Loucy (cell line): ENCODE measurements at regions not wholly inside any gene's neighbourhood (a gene's known extent, or its start where the extent isn't known, plus 50 kb on each side); places are given as distances from the start of the nearest gene placed in this dataset.

ENCODE experiments used
- EZH2phosphoT487 ChIP-seq: fragments of 200-600 bp; IDR thresholded peaks from 2 replicates; pipeline ENCODE4 v1.6.1; 2018; ENCODE audit warnings: antibody characterized with exemption, mild to moderate bottlenecking, moderate library complexity, borderline replicate concordance
- TF ChIP-seq, protein P1 (sequence below): fragments of 200-600 bp; sonication (generic); conservative IDR thresholded peaks from 2 replicates; pipeline ENCODE4 v1.5.1; 2014; ENCODE audit warnings: mild to moderate bottlenecking, antibody characterized with exemption, low read length

DNA sequence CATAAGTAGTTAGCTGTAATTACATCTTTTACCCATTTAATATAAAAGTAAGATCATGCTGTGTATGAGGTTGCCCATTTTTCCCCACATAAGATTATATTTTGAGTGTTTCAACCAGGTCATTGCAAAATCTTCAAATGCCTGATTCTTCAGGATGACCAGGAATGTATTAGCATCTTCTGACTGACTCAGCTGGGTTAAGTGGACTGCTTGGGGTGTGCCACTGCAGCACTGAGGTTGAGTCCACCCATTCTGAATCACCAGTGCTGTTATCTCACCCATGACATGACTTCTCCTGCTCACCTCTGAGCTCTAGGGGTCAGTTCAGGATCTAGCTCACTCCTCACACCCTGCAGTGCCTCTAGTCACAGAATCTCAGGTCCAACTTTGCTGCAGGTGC lies 576.7 kb upstream of the ZEB2 start:
- TF ChIP-seq, protein P1, sequence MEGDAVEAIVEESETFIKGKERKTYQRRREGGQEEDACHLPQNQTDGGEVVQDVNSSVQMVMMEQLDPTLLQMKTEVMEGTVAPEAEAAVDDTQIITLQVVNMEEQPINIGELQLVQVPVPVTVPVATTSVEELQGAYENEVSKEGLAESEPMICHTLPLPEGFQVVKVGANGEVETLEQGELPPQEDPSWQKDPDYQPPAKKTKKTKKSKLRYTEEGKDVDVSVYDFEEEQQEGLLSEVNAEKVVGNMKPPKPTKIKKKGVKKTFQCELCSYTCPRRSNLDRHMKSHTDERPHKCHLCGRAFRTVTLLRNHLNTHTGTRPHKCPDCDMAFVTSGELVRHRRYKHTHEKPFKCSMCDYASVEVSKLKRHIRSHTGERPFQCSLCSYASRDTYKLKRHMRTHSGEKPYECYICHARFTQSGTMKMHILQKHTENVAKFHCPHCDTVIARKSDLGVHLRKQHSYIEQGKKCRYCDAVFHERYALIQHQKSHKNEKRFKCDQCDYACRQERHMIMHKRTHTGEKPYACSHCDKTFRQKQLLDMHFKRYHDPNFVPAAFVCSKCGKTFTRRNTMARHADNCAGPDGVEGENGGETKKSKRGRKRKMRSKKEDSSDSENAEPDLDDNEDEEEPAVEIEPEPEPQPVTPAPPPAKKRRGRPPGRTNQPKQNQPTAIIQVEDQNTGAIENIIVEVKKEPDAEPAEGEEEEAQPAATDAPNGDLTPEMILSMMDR = no peak
- no peak for TF ChIP-seq EZH2phosphoT487
